PFSK-1 (cell line): ENCODE measurements at regions not wholly inside any gene's neighbourhood (a gene's known extent, or its start where the extent isn't known, plus 50 kb on each side); places are given as distances from the start of the nearest gene placed in this dataset.

ENCODE experiments used
- POLR2AphosphoS5 ChIP-seq: IDR thresholded peaks from 2 replicates; pipeline ENCODE4 v1.6.1; 2012; ENCODE audit warnings: low read depth, mild to moderate bottlenecking, control low read depth, low read length, moderate library complexity
- REST ChIP-seq, 2 experiments: IDR thresholded peaks; 2 replicates each; pipeline versions ENCODE4 v1.6.1 to v1.8.0; 2011 to 2012; ENCODE audit warnings: low read depth in 2 of 2, low read length in 2 of 2, control low read depth in 1 of 2, inconsistent platforms in 1 of 2, mild to moderate bottlenecking in 1 of 2, moderate library complexity in 1 of 2; ENCODE audit not compliant: insufficient read depth in 1 of 2
- SIN3A ChIP-seq: IDR thresholded peaks from 2 replicates; pipeline ENCODE4 v1.6.1; 2012; ENCODE audit warnings: mild to moderate bottlenecking, low read length, moderate library complexity, borderline replicate concordance; ENCODE audit not compliant: insufficient read depth
- TAF1 ChIP-seq: IDR thresholded peaks from 2 replicates; pipeline ENCODE4 v1.6.1; 2012; ENCODE audit warnings: low read length, control low read depth, borderline replicate concordance; ENCODE audit not compliant: insufficient read depth

DNA sequence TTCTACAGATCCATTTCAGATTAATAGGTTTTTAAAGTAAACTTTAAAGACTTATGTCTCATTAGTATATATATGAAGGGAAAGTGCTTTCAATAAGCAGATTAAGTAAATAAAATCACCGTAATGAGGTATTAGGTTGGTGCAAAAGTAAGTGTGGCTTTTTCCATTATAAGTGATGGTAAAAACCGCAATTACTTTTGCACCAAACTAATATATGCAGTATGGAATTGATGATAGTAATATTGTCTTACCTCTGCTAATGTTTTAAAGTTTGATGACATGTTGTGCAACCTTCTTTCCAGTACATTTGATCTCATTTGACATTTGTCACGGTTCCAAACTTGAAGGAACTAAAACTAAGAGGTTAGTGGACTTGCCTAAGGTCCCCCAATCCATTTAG, 1819.3 kb downstream of the PCDH9 start:
- no peak for TF ChIP-seq REST (IDR thresholded peaks at IDR 0.05; ENCODE audit: insufficient read depth in 1 of 2, low read depth in 2 of 2, low read length in 2 of 2)
- no peak for TF ChIP-seq POLR2AphosphoS5
- no peak for TF ChIP-seq TAF1
- no peak for TF ChIP-seq SIN3A
